MM.1S (cell line): ENCODE measurements at regions not wholly inside any gene's neighbourhood (a gene's known extent, or its start where the extent isn't known, plus 50 kb on each side); places are given as distances from the start of the nearest gene placed in this dataset.

ENCODE experiments used
- CTCF ChIP-seq: fragments of 300-600 bp; sonication (generic); IDR thresholded peaks from 2 replicates; pipeline ENCODE4 v1.5.1; 2016; ENCODE audit warnings: antibody characterized with exemption, low read length, mixed read lengths
- EZH2 ChIP-seq: fragments of 300-600 bp; sonication (generic); optimal IDR thresholded peaks from 2 replicates; pipeline ENCODE3; 2017; ENCODE audit warnings: low read depth, mild to moderate bottlenecking, antibody characterized with exemption, low read length, mixed read lengths
- EZH2phosphoT487 ChIP-seq: fragments of 300-600 bp; sonication (generic); IDR thresholded peaks from 2 replicates; pipeline ENCODE4 v1.6.1; 2018; ENCODE audit warnings: antibody characterized with exemption, low read length

GRCh38 chr20:22927537-22927936, 107.6 kb upstream of the SSTR4 start:
- TF ChIP-seq CTCF (no peak), EZH2 (no peak), EZH2phosphoT487 (no peak)
